ENCODE measurements at regions not wholly inside any gene's neighbourhood (a gene's known extent, or its start where the extent isn't known, plus 50 kb on each side); places are given as distances from the start of the nearest gene placed in this dataset.

DNA sequence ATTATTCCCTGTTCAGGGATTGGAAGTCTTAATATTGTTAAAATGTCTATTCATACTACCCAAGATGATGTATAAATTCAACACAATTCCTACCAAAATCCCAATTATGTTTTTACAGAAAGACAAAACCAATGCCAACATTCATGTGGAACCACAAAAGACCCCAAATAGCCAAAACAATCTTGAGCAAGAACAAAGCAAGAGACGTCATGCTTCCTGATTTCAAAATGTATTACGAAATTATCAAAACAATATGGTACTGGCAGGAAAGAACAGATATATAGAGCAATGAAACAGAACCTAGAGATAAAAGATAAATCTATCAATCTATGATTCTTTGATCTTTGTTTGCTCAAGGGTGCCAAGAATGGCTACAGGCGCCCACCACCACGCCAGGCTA, 237.9 kb downstream of the TAF11L14 start:
- DNase-seq (no peak), ATAC-seq (no peak)
- intact Hi-C loops (cut with DNase I): no loop called here

DNA sequence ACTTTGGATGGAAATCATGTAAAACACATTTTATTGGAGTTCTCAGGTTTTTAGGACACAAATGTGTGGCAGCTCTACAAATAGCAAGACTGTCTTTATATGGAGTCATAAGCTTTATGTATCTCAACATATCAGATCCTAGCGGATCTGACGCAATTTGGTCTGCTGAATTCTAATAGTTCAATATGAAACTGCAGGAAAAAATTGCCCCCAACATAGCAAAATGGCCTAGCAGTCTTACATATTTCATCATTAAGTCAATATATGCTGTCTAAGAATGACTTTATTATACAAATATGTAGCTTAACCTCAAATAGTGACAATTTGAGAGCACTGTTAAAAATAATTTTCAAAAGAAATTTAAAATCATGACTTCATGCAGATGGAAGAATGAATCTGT, 244.3 kb downstream of the TAF11L14 start:
- intact Hi-C loops (cut with DNase I): no loop called here
- DNase-seq (no peak), ATAC-seq (no peak)

DNA sequence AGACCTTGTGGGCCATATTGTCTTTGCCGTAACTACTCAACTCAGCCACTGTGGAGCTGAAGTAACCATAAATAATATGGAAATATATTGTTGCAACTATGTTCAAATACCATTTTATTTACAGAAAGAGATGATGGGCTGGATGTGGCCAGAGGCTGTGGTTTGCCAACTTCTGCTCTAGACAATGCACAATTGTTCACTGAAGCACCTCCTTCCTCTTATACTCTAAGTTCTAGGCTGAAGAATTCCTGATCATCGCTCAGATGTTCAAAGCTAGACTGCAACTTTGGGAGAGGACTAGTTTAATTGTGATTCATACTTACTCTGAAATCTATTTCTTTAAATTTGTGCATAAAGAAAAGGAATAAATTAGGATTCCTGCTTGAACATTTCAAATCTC, 245.0 kb downstream of the TAF11L14 start:
- no peak for DNase-seq
- ATAC-seq: no peak
- intact Hi-C loops (cut with DNase I): no loop called here

DNA sequence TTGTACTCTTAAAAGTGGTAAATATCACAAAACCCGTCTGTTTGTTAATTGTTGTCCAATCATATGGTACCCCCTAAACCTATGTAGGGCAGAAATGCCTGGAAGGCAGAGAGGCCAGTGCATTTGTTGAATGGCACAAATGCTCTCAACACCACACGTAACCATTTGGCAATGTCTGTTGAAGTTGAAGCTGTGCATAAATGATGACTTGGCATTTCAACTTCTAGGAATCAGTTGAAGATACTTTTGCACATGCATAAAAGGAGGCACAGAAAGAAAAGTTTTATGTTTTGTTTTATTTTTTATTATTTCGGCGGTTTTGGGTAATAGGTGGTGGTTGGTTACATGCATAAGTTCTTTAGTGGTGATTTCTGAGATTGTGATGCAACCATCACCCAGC, 246.6 kb downstream of the TAF11L14 start:
- intact Hi-C loops (cut with DNase I): no loop called here
- DNase-seq (no peak), ATAC-seq (no peak)

DNA sequence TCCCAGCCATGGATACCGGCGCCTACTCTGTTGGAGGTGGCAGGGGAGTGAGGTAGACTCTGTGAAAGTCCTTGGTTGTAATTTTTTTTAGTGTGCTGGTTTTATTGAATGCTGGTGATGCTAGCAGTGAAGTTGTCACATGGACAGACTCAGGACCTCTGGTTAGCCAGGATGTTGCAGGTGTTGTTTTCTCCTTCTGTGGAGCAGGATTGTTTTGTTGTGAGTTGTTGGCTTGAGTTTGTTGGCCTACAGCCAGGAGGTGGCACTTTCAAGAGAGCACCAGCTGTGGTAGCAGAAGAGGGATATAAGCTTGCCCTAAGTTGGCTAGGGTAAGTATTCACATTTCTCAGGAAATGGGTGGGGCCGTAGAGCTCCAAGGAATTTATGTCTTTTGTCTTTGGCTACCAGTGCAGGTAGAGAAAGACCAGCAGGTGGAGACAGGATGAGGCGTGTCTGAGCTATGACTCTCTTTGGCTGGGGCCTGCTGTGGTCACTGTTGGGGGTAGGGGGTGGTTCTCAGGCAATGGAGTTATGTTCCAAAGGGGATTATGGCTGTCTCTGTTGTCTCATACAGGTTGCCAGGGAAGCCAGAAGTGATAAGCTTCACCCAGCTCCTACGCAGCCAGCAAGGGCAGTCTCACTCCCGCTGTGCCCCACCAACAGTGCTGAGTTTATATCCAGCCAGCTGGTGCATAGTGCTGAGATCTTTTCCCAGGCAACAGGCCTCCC, 248.7 kb downstream of the TAF11L14 start:
- intact Hi-C loops (cut with DNase I): no loop called here
- ATAC-seq (no peak), DNase-seq (no peak)

DNA sequence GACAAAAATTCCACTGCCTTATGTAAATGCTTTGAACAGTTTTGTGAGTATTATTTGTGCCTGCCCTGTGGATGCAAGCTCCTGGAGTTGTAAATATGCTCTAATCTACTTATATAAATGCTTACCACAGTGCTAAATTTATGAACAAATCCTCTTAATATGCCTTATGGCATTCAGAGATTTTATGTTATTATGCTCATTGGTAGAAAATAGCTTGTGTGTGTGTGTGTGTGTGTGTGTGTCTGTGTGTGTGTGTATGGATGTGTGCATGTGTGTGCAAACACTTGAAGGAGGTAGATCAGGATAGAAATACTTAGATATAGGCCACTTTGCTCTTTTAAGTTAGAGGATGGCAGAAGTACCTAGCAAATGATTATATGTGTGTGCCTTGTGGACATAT, 253.9 kb downstream of the TAF11L14 start:
- no peak for DNase-seq
- intact Hi-C loops (cut with DNase I): no loop called here
- no peak for ATAC-seq

DNA sequence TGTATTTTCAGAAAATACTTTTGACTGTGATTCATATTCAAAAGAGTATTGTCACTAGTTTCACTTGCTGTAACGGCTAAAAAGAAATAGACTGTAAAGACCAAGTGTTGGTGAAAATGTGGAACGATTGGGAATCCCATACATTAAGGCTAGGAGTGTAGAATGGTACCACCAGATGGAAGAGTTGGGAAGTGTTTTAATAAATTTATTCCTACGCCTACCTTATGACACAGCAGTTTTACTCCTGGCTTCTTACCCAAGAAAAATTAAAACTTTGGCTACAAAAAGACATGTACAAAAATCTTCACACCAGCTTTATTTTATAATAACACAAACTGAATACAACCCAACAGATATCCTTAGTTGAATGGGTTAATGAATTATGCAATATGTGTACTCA, 256.2 kb downstream of the TAF11L14 start:
- no peak for ATAC-seq
- intact Hi-C loops (cut with DNase I): no loop called here

DNA sequence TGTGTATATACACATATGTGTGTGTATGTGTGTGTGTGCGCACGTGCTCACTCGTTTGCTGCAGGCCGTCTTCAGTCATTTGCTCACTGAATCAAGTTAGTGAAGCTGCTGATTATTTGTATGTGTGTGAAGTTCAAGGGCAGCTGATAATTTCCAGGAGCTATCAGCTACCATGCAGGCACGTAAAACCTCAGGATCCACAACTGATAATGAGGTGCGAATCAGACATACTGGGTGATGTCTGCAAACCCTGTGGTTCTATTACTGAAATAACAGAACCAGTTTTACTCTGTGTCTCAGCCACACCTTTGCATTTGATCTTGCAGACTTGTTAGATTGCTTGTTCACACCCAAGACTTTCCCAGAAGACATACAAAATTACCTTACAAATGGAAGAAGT, 257.6 kb downstream of the TAF11L14 start:
- DNase-seq: no peak
- intact Hi-C loops (cut with DNase I): no loop called here
- ATAC-seq: no peak

More for the DNA sequence above, 256.2 kb downstream of the TAF11L14 start:
- DNase-seq: no peak

DNA sequence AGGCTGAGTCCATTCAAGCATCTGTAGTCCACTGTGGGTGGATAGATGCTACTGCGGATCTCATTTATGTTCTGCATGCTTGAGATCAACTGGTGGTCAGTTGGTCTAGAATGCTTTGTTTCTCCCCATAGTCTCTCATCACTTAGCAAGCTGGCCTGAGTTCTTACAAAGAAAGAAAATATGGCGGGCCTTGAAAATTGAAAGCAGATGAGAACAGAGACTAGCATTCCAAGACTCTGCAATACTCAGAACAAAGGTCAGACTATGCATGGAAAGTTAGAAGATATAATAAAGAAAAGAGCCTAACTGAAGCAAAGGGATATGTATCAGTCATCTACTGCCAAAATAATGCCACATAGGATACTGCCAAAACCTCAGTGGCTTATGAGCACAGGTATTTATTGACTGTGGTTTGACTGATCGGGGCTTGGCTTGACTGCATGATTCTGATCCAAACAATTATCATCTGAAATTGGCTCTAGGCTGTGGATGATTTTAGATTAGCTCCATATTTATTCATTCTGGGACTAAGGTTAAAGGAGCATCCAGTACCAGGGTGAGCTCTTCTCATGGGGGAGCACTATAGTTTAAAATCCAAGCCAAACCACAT, 258.9 kb downstream of the TAF11L14 start:
- intact Hi-C loops (cut with DNase I): no loop called here
- no peak for DNase-seq
- no peak for ATAC-seq

DNA sequence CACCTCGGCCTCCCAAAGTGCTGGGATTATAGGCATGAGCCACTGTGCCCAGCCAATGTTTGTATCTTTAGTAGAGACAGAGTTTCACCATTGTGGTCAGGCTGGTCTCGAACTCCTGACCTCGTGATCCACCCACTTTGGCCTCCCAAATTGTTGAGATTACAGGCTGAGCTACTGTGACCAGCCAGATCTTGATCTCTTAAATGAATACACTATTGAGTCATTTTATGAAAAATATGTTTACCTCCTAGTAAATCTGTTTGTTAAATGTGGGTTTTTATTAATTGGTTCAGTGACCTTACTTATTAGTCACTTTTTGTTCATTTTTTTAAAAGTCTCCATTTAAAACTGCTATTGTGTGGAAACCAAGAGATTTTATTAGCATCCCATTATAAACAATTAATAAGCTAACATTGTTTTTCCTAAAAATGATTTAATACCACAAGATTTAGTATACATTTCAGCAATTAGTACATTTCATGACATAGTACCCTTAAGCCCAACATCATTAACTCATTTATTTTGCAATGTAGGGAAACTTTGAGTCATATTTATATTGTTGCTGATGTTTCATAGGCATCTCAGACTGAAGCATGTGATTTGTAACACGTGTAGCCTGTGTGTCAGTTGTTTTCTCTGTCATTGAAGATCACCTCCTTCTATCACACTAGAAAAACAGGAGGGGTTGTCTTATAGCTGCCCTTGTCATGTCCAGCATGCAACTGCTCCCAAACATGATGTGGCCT, 261.2 kb downstream of the TAF11L14 start:
- intact Hi-C loops (cut with DNase I): no loop called here
- DNase-seq: no peak
- no peak for ATAC-seq

DNA sequence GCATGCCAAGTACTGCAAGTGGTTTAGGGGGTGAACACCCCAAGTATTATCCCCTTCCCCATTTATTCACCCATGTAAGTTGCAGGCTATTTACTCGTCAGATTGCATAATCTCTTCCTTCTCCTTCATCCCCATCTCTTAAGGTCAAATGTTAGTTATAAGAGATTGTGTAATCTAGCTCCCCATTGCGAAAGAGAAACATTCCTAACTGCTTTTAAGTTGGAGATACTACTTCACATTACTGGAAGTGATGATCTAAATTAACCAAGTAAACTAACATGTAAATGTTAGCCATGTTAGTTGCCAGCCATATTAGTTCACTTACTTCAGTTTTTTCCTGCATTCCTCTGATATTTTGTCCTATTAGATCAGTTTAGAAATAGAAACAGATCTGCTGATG, 262.3 kb downstream of the TAF11L14 start:
- DNase-seq (no peak), ATAC-seq (peak in 1 of 2 donors; percentile 48)
- intact Hi-C loops (cut with DNase I): no loop called here

DNA sequence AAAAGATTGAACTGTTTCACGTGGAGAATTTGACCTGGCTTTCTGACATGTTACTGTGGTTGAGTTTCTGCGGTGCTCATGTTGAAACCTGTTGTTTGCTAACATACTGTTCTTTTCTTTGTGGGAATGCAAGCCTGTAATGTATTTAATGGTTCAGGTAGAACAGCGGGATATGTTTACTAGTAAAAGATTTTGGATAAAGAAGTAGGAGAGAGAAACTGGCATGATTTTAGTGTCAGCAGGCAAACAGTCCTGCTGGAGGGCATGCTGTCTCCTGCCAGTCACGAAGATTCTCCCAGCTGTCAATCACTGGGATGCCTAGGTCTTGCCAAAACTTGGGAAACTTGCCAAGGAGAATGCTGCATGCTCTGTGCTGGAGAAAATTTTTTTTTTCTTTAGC, 263.5 kb downstream of the TAF11L14 start:
- ATAC-seq: no peak
- intact Hi-C loops (cut with DNase I): no loop called here
- no peak for DNase-seq

DNA sequence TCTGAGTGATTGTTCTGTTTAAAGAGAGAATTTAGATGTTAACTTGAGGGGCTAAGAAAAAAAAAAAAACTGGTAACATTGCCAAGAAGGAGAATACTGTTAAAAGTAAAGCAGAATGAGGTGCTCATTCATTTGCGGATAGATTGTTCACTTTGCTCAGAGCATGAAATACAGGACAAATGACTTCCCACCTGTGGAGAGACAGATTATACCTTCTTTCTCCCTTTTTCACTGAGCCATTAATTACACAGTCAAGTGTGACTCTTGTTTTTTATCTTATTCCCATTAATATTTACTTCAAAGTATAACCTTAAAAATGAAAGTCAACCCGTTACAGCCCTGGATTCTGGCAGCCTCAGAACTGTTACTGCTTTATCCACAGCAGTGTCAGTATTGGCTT, 264.5 kb downstream of the TAF11L14 start:
- ATAC-seq: no peak
- intact Hi-C loops (cut with DNase I): no loop called here
- no peak for DNase-seq

DNA sequence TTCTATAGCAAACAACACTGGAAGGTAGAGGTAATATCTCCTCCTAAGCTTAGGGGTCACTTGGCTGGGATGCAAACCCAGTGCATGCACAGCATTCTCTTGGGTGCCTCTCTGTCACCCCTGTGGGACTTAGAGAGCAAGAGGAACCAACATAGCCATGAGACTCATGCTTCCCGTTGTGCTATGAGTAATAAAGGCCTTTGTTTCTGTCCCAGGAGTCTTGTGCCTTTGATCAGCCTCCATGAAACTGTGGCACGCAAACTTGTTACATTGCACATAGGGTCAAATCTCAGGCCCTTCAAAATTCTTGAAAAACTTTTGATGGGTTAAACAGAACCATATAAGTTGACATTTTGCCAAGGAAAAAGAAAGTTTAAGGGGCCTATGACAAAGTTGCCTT, 272.8 kb downstream of the TAF11L14 start:
- DNase-seq: no peak
- intact Hi-C loops (cut with DNase I): no loop called here
- no peak for ATAC-seq

DNA sequence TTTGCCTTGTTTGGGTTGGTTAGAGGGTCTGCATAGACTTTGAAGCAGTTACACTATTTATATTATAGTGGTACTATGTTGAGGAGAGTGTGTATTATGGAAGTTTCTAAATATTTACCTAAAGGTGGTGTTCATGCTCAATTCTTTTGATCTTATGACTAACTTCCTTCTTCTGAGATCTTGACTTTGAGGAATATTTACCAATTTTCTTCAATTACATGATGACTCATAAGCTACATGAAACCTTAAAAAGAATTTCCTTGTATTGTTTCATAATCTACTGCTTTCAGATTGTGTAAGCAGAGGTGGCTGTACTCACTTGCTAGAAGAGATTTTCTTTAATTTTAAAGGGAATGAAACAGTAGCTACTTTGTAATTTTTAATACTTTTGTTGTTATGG, 276.1 kb downstream of the TAF11L14 start:
- no peak for ATAC-seq
- DNase-seq: no peak
- intact Hi-C loops (cut with DNase I): no loop called here

DNA sequence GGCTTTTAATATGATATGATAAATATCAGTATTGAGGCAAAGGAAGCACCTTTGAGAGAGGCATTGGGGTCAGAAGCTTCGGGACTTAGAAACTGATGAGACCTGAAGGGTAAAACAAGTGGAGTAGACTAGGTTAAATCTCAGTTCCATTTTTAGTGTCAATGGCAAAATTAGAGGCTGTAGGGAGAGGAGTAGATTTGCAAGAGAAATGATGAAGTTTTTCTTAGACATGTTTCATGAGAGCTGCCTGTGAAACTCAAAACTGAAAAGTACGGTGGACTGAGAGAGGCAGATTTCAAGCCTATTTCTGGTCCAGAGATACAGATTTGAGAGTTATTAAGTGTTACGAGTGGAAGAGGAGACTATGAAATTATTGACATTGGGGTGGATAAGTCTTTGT, 278.5 kb downstream of the TAF11L14 start:
- ATAC-seq (no peak), DNase-seq (no peak)
- intact Hi-C loops (cut with DNase I): no loop called here

DNA sequence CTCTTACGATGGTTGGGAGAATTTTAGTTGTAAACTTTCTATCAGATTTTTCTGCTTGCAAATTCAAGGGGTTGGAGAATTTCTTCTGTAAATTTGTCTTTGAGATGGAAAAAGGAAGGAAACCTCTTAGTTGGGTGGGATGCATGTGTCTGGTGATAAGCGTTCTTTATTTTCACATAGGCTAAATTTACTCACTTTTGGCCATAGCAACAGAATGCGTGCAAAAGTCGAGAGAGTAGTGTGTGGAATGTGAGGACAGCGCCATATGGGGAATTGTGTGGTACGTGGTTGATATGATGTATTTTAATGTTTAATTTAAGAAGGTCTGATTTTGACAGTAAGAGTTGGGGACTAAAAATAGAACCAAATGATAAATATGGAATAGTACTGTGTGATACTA, 282.2 kb downstream of the TAF11L14 start:
- no peak for DNase-seq
- ATAC-seq: no peak
- intact Hi-C loops (cut with DNase I): no loop called here

DNA sequence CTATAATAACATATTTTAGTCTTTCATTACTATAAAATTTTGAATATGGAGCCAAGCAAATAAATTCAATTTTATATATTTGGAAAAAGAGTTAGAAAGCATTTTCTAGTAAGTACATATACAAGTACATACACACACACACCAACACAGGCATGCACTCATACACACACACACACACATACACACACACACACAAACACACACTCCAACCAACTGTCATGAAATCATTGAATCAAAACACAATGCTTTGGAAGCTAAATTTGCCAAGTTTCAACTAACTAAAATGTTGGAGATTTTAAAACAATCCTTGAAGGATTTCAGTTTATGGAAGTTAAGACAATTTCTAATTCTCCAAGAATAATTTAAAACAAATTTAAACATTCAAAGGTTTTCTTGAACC, 283.2 kb downstream of the TAF11L14 start:
- ATAC-seq (no peak), DNase-seq (no peak)
- intact Hi-C loops (cut with DNase I): no loop called here

DNA sequence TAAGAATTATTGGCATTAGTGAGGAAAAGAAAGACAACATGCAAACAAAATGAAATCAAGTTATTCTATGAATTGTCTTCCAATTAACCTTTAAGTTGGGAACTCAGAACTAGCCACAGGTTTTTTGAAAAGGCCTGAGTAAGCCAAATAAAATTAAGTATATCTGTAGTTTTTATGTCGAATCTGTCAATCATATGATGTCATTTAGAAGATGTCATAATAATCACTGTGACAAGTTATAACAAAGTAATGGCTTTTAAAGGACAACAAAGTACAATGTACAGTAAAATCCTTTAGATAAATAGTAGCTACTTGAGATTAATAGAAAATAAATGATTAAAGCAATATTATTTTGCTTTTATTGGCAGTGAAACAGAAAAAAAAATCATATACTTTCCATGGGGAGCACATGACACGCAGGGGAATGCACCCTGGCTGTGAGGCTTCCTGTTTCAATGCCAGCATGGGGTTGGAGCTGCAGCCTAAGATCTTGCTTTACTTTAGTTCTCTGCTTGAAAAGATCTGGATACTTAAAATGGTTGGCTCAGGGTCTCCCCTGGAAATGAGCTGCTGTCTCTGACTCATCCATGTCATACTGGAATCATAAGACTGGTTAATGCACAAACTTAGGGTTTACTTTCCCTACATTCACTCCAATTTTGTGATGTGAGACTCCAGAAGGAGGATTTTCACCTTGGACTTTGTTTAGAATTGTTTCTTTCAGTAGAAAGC, 284.3 kb downstream of the TAF11L14 start:
- DNase-seq (no peak), ATAC-seq (no peak)
- intact Hi-C loops (cut with DNase I): no loop called here

DNA sequence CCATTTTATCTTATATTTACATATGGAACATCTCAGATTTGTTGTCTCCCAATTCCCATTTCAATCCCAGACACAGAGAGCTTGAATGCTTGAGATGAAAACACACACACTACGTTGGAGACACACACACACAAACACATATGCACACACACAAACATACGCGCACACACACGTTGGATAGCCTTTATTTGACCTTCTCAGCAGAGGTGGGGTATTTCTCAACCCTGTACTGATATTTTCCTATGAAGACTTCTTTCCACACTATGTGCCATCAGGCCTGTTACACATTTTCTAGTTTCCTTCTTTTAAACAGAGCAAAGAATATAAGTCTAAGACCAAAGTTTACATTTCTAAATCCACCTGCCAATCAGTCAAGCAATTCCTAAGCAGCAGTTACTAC, 291.0 kb downstream of the TAF11L14 start:
- DNase-seq: no peak
- no peak for ATAC-seq
- intact Hi-C loops (cut with DNase I): no loop called here
